Transverse colon (tissue), 4 donors: ENCODE measurements at regions not wholly inside any gene's neighbourhood (a gene's known extent, or its start where the extent isn't known, plus 50 kb on each side); places are given as distances from the start of the nearest gene placed in this dataset.
"Not testable (repeated sequence)": the region's sequence is repeated elsewhere in the genome, so short reads cannot be mapped to it uniquely, and the experiment has no call there.

Experiments
- CTCF ChIP-seq, 5 experiments: fragments of 200-600 bp in 3 of 5; fragments of 450-650 bp in 2 of 5; sonication (generic) in 3 of 5; IDR thresholded peaks; 1 replicate in 2 of 5; 2 replicates in 3 of 5; pipeline ENCODE4 v1.5.1; 2016 to 2017; ENCODE audit warnings: antibody characterized with exemption in 5 of 5, inconsistent platforms in 3 of 5, mild to moderate bottlenecking in 2 of 5, moderate library complexity in 1 of 5
- EP300 ChIP-seq: sonication (generic); formaldehyde crosslinking; IDR thresholded peaks from one replicate; pipeline ENCODE4 v1.6.1; 2017; ENCODE audit warnings: antibody characterized with exemption, low read depth
- POLR2AphosphoS5 ChIP-seq, 3 donors: sonication (generic); formaldehyde crosslinking; IDR thresholded peaks; one replicate each; pipeline ENCODE4 v1.6.1; 2016; ENCODE audit warnings: antibody characterized with exemption in 3 of 3

DNA sequence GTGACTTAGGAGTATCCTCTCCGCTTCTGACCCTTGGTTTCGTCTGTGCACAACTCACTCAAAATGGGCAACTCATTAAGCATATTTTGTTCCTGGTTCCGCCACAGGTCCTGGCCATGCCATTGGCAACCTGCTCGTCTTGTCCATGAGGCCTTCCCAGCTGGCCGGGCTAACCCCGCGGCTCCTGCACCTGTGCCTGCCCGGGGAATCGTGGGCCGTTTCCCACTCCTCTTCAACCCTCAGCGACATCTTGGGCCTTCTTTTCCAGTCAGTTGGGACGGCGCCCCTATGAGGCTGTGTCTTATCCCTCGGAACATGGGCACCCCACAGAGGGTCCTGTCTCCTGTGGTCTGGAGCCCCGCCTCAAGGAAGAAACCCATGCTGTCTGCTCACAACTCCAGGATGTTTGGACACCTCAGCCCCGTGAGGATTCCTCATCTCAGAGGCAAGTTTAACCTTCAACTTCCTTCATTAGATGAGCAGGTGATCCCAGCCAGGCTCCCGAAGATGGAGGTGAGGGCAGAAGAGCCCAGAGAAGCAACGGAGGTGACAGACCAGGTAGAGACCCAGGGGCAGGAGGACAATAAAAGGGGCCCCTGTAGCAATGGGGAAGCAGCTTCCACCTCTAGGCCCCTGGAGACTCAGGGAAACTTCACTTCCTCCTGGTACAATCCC is 574.8 kb upstream of the C9orf72 start:
- not testable (repeated sequence) for TF ChIP-seq CTCF (IDR thresholded peaks at IDR 0.05); POLR2AphosphoS5 (IDR thresholded peaks at IDR 0.05); EP300
